H54 (cell line): ENCODE measurements at regions not wholly inside any gene's neighbourhood (a gene's known extent, or its start where the extent isn't known, plus 50 kb on each side); places are given as distances from the start of the nearest gene placed in this dataset.

ENCODE experiments used
- DNase-seq: peaks from one replicate; pipeline ENCODE4 v3.0.0; 2011; ENCODE audit warnings: low spot score, mixed read lengths; ENCODE audit not compliant: insufficient read length
- FAIRE-seq: peaks from 3 replicates; lab custom pipeline; 2011; peaks lifted over from hg19 to GRCh38; lab: Jason Lieb, UNC
- POLR2A ChIP-seq: IDR thresholded peaks from 2 replicates; pipeline ENCODE4 v1.6.1; 2011; ENCODE audit warnings: low read depth, mild to moderate bottlenecking, low read length

- FAIRE-seq (no peak), DNase-seq (no peak)
- no peak for TF ChIP-seq POLR2A
Observed at GRCh38 chr1:59004755-59005154, 220.9 kb upstream of the JUN start.

- no peak for TF ChIP-seq POLR2A
- FAIRE-seq = no peak
- DNase-seq = no peak
Observed at GRCh38 chr1:59005491-59006288, 221.8 kb upstream of the JUN start.

GRCh38 chr1:59006289-59006658 is 222.4 kb upstream of the JUN start:
- no peak for TF ChIP-seq POLR2A
- DNase-seq (no peak), FAIRE-seq (no peak)

GRCh38 chr1:59006932-59007331 is 223.1 kb upstream of the JUN start:
- DNase-seq (no peak), FAIRE-seq (no peak)
- TF ChIP-seq POLR2A = no peak

- FAIRE-seq = no peak
- DNase-seq = no peak
- TF ChIP-seq POLR2A = no peak
Observed at GRCh38 chr1:59007429-59007819, 223.6 kb upstream of the JUN start.

- no peak for DNase-seq
- TF ChIP-seq POLR2A = no peak
- FAIRE-seq = no peak
Observed at GRCh38 chr1:59007820-59008598, 224.2 kb upstream of the JUN start.

- no peak for DNase-seq
- no peak for TF ChIP-seq POLR2A
Observed at GRCh38 chr1:59008599-59009347, 224.9 kb upstream of the JUN start.

GRCh38 chr1:59011663-59012062 is 227.8 kb upstream of the JUN start:
- no peak for TF ChIP-seq POLR2A
- no peak for DNase-seq
- FAIRE-seq = no peak

More at GRCh38 chr1:59008599-59009347, 224.9 kb upstream of the JUN start:
- FAIRE-seq = no peak

- no peak for TF ChIP-seq POLR2A
- FAIRE-seq = no peak
- DNase-seq = no peak
Observed at GRCh38 chr1:59012378-59012777, 228.5 kb upstream of the JUN start.

- FAIRE-seq (no peak), DNase-seq (no peak)
- no peak for TF ChIP-seq POLR2A
Observed at GRCh38 chr1:59013276-59013927, 229.6 kb upstream of the JUN start.

- no peak for FAIRE-seq
- TF ChIP-seq POLR2A = no peak
Observed at GRCh38 chr1:59013928-59014279, 230.1 kb upstream of the JUN start.

GRCh38 chr1:59014827-59015226 is 231.0 kb upstream of the JUN start:
- FAIRE-seq (no peak), DNase-seq (no peak)
- no peak for TF ChIP-seq POLR2A

More at GRCh38 chr1:59013928-59014279, 230.1 kb upstream of the JUN start:
- DNase-seq = no peak

GRCh38 chr1:59015708-59016107 is 231.9 kb upstream of the JUN start:
- DNase-seq (peak; percentile 47), FAIRE-seq (peak; percentile 41)
- no peak for TF ChIP-seq POLR2A
